HG03039 (cell line): ENCODE measurements at regions not wholly inside any gene's neighbourhood (a gene's known extent, or its start where the extent isn't known, plus 50 kb on each side); places are given as distances from the start of the nearest gene placed in this dataset.

Source experiments
- ATAC-seq: cut with Tn5 transposase; IDR thresholded peaks from one replicate; pipeline ENCODE4 v1.9.1; 2021; ENCODE audit warnings: mild to moderate bottlenecking, moderate library complexity; ENCODE audit not compliant: unreplicated experiment

DNA sequence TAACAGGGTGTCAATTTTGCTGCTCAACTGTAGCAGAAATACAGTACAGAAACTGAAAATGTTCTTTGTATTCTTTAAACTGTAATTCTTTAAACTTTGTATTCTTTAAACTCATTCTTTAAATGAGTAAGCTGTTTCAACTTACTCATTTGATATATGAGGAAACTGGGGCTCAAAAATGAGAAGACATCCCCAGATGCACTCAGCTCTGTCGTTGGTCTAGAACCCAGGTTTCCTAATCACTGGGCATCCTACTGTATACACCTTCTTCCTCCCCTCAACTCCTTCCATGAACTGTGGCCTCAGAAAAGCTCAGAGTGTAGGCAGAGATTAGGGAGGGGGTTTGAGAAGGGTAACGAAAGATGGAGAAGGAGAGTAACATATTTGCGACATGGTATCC is 136.5 kb upstream of the MAST4 start:
- ATAC-seq = no peak

DNA sequence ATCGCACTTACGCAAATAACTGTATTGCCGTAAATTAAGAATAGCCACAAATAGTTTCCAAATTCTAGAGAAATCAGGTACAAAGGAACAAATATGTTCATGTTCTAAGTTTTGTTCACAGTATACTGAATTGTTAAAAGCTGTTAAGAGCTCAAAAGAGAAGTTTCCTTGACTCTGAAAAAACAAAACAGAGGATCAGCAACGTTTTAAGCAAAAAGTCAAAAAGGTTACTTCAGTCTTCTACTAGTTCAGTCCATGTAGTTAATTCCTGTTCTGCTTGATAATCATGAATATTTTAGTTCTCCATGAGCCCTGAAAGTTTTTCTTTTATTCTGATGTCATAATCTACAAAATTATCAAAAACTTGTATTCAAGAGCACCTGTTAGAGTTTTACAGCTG is 128.6 kb upstream of the MAST4 start:
- ATAC-seq = no peak

DNA sequence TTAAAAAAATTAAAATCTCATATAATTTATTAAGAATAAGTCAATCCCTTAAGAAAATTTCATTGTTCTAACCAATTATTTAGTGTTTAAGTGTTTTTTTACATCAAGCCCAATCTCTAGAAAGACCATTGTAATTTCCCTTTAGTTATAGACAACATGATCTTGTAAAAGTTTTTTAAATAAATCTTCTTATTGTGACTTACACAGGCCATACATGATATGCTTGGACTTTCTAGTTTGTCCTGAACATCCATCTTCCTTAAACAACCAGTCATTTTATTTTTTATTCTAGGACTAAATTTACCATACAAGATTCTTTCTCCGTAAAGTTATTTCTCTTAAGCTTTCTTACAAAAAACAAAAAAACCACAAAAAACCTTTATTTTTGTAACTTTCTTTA is 126.5 kb upstream of the MAST4 start:
- ATAC-seq = no peak

DNA sequence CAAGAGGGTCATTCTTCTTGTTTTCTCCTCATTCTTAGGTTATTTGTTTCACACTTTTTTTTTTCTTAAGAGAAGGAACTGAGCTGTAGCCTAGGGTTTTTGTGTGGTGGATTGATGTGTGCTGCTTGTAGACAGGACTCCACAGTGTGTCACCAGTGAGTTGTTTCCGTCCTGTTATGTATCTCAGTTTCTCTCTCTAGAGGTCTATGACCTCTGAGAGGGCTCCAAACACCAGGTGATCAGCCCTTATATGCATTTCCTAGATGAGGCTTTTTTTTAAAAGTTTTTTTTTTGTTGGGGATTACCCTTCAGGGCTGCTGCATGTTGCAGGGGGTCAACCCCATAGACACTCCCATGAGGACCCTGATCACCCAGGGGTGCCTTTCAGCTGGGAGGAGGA is 124.2 kb upstream of the MAST4 start:
- no peak for ATAC-seq

DNA sequence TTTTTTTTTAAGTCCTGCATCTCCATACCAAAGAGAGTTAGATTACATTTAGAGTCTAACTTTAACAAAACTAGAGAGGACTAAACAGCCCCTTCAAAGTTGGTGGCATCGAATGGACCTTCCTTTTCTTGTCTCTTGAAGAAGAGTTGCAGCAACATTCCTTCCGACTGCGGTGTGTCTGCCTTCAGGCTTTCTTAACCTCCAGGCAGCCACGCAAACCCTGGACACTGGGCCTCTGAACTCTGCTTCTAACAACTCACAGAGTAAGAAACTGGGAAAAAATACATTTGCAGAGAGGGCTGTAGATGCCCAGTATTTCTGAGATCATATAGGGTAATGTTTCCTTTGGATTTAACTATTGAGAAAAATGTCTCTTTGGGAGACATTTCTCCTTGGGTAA is 120.5 kb upstream of the MAST4 start:
- ATAC-seq = no peak

DNA sequence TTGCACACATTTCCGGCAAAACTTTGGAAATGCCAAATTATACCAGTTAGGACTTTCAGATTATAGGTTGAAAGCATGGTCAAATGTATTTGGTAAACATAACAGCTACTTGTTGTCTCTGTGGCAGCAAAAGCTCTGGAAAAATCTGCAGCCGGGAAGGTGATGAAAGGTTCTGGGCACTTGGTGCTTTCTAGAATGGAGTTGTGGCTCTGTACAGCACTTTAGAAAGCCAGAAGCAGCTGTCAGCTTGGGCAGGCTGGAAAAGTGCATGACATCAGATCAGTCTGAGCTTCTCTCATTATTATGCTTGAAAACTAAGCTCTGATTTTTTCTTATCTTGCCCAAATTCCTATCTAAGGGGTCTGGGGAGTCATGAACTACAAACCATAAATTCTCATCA is 118.6 kb upstream of the MAST4 start:
- no peak for ATAC-seq

DNA sequence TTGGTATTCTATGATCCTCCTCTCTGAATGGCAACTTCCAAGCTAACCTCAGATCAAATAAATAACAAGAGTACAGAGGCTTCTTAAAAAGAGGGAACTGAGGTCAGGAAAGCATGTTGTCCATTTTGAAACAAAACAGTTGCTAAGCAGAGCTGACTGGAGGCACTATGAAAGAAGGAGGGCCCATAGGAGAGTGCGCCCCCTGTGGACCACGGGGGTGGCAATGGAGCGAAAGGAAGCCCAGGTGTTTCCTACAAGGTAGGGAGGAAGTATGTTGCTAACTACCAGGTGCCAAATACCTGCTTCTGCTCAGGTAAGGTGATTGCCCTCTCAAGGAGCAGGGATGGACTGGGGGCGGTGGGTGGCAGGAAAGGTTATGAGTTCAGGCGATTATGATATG is 101.8 kb upstream of the MAST4 start:
- no peak for ATAC-seq

DNA sequence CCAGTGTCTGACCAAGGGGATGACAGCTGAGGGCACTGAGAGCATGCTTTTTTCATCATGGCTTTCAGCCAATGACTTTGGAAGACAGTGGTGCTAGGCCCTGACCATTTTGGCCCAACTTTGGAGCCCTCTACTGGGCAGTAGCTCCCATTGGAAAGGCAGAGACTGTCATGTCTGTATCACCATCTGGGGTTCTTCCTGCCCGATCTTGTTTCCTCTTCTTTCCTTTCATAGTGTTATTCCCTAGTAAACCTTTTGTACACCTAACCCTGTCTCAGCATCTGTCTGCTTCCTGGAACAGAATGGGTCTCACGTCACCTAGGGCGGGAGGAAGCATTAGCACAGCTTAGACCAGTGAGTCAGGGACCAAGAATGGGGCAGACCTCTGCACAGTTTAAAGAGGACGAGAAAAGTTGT is 97.4 kb upstream of the MAST4 start:
- no peak for ATAC-seq

DNA sequence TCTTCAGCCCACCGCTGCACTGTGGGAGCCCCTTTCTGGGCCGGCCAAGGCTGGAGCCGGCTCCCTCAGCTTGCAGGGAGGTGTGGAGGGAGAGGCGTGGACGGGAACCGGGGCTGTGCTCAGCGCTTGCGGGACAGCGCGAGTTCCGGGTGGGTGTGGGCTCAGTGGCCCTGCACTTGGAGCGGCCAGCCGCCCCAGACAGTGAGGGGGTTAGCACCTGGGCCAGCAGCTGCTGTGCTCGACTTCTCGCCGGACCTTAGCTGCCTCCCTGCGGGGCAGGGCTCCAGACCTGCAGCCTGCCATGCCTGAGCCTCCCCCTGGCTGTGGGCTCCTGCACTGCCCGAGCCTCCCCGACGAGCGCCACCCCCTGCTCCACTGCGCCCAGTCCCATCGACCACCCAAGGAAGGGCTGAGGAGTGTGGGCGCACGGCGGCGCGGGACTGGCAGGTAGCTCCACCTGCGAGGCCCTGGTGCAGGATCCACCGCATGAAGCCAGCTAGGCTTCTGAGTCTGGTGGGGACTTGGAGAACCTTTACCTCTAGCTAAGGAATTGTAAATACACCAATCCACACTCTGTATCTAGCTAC is 92.9 kb upstream of the MAST4 start:
- no peak for ATAC-seq

DNA sequence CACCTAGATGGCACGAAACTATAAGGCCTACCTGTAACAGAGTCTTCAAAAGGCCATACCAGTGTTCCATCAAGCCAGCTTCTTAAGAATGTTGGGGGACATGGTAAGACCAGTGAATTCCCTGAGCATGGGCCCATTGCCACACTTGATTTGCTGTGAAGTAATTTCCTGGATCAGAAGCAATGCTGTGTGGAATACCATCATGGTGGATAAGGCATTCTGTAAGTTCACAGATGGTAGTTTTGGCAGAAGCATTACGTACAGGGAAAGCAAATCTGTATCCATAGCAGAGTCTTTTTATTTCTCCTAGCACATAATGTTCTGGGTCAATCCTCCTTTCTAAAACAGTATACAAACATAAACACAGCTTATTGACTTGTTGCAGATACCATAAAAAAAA is 89.1 kb upstream of the MAST4 start:
- no peak for ATAC-seq

DNA sequence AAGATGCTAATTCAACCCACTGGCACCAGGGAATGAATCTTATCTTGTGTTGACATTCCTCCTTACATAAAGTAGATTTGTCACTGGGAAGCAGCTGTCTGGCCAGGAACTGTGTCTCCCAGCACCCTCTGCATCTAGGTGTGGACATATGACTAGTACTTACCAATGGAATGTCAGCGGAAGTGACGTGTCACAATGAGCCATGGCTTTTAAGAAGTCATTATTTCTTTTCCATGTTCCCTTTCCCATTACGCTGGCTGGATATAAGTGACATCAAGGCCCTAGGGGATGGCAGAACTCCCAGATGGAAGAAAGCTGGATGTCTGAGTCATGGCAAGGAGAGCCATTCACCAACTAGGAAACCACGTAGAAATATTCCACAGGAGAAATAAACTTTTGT is 84.7 kb upstream of the MAST4 start:
- no peak for ATAC-seq

DNA sequence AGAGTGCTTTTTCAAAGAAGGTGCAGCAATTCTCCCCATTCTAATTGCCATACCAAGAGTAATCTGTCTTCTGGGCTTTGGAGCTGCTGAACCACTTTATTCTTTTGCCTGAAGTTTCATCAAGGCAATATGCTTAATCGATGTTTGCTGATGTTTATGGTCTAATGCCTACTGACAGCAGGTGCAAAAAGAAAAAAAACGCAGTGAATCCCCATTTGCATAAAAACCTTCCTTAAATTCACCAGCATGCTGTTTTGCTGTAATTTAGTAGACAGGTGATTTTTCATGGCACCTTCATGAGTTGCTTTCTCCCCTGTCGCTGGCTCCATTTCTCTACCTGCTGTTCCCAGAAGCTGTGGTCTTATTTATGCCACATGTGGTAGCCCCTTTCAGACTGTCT is 83.1 kb upstream of the MAST4 start:
- ATAC-seq = no peak

DNA sequence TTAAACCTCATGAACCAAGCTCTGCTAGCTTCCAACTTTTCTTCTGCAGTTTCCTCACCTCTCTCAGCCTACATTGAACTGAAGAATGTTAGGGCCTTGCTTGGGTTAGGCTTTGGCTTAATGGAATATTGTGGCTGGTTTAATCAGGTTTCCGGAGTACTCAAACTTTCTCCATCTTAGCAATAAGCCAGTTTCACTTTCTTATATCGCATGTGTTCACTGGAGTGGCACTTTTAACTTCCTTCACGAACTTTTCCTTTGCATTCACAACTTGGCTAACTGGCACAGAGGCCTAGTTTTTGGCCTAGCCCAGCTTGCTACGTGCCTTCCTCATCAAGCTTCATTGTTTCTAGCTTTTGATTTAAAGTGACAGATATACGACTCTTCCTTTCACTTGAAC is 81.0 kb upstream of the MAST4 start:
- ATAC-seq = no peak

DNA sequence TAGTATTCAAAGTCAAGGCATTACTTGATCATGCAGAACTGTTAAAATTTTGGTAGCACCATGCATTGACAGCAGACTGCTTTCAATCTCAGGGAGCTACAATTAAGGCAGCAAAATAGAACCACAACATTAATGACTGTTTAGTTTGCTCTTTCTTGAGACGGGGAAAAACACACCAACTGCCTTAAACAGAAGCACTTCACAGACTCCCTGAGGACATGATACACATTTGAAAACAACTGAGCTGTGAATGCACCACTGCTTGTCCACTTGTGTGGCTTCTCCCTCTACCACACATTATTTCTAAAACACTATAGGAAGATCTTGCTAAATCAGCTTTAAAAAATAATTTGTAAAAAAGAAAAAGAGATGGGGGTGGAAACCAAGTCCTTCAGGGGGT is 79.6 kb upstream of the MAST4 start:
- no peak for ATAC-seq

DNA sequence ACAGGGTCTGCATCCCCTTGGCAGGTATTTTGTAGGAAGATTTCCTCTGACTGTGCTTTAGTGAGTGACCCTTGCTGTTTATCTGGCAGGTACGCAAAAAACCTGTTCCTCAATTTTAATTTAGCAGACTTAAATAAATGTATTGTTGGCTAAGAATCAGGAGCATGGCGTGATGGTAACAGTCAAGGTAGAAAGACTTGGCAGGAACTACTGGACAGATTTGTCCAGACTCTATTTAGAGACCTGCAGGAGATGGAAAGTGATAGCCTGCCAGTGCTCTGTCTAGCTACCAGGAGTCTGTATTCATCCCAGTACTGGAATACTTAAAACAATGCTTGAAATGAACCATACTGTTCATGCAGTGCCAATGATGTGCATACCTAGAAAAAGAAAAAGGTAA is 78.8 kb upstream of the MAST4 start:
- ATAC-seq = no peak

DNA sequence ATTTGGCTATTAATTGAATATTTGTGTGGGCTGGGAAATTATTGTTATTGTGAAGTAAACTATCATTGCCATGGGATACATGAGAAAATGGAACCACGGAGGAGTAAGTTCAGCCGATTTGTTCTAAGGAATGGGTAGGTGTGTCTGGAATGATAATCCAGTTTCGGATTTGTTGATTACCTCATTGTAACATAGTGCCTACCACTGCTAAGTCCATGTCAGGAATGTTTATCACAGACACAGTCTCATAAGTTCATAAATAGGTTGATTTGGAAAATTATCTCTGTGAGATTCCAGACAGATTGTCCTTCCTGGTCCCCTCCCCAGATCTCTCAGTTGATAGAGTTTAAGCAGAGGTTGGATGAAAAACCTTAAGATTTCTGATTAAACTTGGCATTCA is 78.1 kb upstream of the MAST4 start:
- ATAC-seq = no peak

DNA sequence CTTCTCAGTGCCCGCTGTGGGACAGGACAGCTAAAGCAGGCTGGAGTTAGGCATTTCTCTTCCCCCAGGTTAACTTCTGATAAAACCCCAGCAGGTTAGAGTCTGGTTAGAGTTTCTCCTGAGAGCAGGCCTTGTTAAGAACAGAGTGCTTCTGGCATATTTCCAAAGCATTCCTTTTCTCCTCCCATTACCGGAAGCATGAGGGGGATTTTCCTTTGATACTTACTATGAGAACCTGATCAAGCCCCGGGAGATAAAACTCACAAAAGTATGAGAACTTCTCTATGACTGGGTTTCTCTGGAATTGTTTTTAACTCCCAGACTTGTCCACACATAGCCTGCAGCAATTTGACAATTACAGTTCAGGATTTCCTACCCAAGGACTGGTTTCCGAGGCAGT is 77.4 kb upstream of the MAST4 start:
- ATAC-seq = no peak

DNA sequence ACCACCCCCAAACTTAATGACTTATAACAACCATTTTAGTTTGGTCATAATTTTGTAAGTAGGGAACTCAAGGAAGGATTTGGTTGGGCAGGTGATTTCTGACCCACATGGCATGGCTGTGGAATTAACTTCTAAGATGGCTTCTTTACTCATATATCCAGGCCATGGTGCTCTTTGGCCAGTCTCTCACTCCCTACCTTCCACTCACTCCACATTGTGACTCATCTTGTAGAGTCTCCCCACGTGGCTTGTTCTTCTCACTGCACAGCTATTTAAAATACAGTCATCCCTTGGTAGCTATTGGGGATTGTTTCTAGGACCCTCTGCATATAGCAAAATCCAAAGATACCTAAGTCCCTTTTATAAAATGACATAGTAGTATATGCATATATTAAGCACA is 76.6 kb upstream of the MAST4 start:
- ATAC-seq = no peak

DNA sequence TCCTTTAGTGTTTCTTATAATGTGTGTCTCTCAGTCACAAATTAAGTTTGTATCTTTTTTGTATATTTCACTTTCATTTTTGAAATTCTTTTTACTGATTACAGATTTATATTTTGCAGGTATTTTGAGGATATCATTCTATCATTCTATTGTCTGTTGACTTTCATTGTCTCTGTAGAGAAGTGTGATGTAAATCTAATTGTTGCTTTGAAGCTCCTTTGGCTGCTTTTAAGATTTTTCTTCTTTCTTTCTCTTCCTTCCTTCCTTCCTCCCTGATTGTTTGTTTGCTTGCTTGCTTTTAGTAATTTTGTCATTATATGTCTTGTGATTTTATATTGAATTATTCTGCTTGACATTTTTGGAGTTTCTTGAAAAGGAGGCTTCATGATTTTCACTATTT is 75.3 kb upstream of the MAST4 start:
- no peak for ATAC-seq

DNA sequence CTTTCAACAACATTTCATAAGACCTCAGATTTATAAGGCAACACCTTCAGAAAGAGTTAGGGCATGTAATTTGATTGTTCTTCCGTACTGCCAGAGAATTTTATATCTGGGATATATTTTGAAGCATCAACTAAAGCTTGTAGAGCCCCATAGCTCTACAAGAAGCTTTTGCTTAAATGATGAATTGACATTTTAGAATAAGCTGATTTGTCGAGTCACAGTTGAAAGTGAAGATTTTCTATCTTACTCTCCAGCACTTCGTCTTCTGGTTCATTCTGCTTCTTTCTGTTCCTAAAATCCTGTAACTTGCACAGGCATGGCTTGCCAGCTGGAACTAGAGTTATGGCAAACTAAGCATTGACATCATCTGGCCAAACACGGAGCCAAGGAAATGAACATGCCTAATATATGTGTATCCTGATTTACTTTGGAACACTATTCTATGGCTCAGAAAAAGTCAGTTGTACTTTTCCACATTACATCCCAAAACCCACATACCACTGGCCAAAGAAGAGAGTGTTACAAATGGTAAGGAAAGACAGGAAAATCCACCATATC is 68.6 kb upstream of the MAST4 start:
- ATAC-seq = no peak

DNA sequence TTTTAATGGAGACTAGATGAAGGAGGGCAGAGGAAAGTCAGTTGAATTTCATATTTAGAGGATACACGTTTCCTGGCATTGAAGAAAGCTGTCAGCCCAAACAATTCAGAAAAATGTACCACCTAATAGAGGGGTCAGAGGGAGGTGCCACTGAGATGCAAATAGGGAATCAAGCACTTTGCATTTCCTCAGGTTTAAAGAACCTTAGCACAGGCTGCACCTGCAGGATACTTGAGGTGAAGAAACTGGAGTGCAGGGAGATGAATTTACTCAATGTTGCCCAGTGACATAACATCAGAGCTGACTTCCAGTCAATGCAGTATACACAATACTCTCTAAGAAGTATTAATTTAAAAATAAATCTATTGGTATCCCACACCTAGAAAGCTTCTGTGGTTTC is 67.0 kb upstream of the MAST4 start:
- no peak for ATAC-seq

DNA sequence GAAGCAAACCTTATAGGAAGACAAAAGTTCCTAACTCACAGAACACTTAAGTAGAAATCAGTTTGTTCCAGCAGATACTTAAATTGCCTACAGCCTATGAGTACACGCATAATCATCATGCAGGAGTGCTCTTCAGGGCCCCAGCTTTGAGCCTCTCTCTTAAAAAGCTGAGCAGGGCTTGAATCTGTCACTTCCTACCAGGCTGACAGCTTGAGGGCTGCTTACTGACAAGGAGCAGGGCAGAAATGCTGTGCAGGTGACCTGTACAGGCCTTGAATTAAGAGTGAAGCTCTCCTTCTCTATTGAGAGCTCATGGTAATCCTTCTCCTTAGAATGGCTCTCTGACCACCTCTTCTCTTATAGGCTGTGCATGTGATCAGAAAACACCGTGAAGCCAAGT is 66.5 kb upstream of the MAST4 start:
- no peak for ATAC-seq

DNA sequence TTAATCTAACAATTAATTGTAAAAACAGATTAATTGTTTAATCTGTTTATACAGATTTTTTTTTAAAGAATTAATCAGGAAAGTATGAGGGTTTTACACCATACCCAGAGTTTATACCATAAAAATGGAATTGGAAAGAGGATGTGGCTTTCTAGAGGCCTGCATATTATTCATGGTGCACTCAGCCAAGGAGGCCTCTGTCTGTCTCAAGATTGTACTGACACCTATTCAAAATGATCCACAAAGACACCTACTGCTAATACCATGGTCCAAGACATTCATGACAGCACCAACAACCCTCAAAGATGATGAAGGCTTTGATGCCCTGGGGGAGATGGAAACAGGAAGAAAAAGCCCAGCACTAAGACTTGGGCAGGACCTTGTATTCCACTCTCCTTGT is 58.1 kb upstream of the MAST4 start:
- no peak for ATAC-seq

DNA sequence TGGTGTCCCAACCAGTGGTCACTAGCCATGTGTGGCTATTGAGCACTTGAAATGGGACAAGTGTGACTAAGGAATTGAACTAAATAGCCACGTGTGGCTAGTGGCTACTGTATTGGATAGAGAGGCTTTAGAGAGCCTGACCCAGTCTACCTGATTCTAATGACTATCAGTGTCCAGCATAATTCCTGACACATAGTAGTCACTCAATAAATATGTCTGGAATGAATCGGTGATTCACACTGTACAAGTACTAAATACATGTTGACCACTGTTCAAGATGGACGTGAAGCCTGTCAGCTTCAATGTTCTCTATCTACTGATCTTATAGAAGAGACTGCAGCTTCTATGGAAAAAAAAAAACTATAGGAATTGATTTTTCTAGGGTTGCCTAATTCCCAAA is 57.7 kb upstream of the MAST4 start:
- no peak for ATAC-seq
